ENCODE measurements at regions not wholly inside any gene's neighbourhood (a gene's known extent, or its start where the extent isn't known, plus 50 kb on each side); places are given as distances from the start of the nearest gene placed in this dataset.

- Histone ChIP-seq H3K27me3 (ENCODE audit: control insufficient read depth, extremely low read depth, insufficient read depth, low read length) (no peaks in the 10 kb centered on the region), H3K27ac (ENCODE audit: control insufficient read depth, insufficient read depth, low read length) (no peak overlapping the region), H3K9me1 (ENCODE audit: control insufficient read depth, extremely low read depth, insufficient read depth, low read length) (no peaks in the 10 kb centered on the region), H3K9me3 (ENCODE audit: control insufficient read depth, low read depth, low read length) (peaks cover 3% of the 10 kb centered on the region), H3K9ac (ENCODE audit: control insufficient read depth, extremely low read depth, insufficient read depth, low read length) (no peak overlapping the region), H3K36me3 (ENCODE audit: control insufficient read depth in 2 of 2, extremely low read depth in 1 of 2, insufficient read depth in 2 of 2, low read length in 2 of 2) (no peaks in the 10 kb centered on the region), H4K20me1 (ENCODE audit: control insufficient read depth, extremely low read depth, insufficient read depth, low read length) (no peaks in the 10 kb centered on the region), H3K4me3 (ENCODE audit: control insufficient read depth in 2 of 3, extremely low read depth in 1 of 3, insufficient read depth in 2 of 3, low read depth in 1 of 3, low read length in 3 of 3) (no peak overlapping the region), H3K4me2 (ENCODE audit: control insufficient read depth, extremely low read depth, insufficient read depth, low read depth, low read length) (no peak overlapping the region), H2AFZ (ENCODE audit: control insufficient read depth, low read length) (no peak overlapping the region), H3K79me2 (ENCODE audit: control insufficient read depth, insufficient read depth, low read length) (no peaks in the 10 kb centered on the region), H3K4me1 (ENCODE audit: control insufficient read depth, extremely low read depth, insufficient read depth, low read length) (peaks cover 10% of the 10 kb centered on the region)
- FAIRE-seq (peak; percentile 75), DNase-seq (ENCODE audit: low read depth, low spot score) (no peak)
- TF ChIP-seq EZH2 (IDR thresholded peaks at IDR 0.05; ENCODE audit: low read length): no peak
- TF ChIP-seq, protein P1, sequence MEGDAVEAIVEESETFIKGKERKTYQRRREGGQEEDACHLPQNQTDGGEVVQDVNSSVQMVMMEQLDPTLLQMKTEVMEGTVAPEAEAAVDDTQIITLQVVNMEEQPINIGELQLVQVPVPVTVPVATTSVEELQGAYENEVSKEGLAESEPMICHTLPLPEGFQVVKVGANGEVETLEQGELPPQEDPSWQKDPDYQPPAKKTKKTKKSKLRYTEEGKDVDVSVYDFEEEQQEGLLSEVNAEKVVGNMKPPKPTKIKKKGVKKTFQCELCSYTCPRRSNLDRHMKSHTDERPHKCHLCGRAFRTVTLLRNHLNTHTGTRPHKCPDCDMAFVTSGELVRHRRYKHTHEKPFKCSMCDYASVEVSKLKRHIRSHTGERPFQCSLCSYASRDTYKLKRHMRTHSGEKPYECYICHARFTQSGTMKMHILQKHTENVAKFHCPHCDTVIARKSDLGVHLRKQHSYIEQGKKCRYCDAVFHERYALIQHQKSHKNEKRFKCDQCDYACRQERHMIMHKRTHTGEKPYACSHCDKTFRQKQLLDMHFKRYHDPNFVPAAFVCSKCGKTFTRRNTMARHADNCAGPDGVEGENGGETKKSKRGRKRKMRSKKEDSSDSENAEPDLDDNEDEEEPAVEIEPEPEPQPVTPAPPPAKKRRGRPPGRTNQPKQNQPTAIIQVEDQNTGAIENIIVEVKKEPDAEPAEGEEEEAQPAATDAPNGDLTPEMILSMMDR (optimal IDR thresholded peaks at IDR 0.05 in 1 of 3, IDR thresholded peaks at IDR 0.05 in 1 of 3, conservative IDR thresholded peaks at IDR 0.05 in 1 of 3; ENCODE audit: extremely low read depth in 1 of 3, insufficient read depth in 2 of 3, low read length in 3 of 3): no peak
- dilution Hi-C loops (cut with MboI; ENCODE audit: extremely low pct_ligation_motif_present, low sequenced_read_pairs): no loop called here
These were observed 337.3 kb downstream of the PRDM2 start for GRCh38 chr1:14037101-14037847.

DNA sequence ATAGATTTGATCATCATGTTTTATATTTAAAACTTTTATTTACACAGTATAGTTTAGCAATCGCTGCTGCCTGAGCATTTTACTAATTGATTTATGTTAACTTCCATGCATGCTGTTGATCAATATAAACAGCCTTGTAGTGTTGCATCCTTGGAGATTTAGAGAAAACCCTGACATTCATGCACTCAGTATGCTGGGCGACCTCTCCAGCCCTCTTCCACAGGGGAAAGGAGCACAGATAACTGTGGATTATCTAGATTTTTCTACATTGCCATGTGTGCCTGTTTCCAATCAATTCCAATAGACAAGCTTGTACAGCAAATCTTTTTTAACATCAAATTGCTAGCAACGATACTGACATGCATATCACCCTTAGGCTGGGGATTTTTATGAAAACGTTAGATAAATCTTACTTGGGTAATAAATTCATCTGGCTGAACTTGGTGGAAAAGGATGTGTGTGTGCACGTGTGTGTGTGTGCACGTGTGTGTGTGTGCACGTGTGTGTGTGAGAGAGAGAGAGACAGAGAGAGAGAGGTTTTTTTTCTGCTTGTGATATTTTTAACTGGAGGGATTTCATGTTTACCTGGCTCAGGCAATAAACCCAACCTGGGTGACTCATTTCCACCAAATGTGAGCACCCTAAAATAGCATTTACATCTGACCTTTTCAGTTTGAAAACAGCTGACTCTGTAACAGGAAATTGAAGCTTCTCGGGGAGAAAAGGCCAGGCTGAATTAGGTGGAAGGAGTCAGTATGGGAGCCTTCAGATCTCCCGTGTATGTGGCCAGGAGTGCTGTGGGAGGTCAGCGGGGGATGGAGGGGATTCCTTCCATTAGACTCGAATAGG, 339.8 kb downstream of the PRDM2 start:
- Histone ChIP-seq H2AFZ (ENCODE audit: control insufficient read depth, low read length) (peak overlapping the region; percentile 37), H3K27ac (ENCODE audit: control insufficient read depth, insufficient read depth, low read length) (no peak overlapping the region), H3K36me3 (ENCODE audit: control insufficient read depth in 2 of 2, extremely low read depth in 1 of 2, insufficient read depth in 2 of 2, low read length in 2 of 2) (no peaks in the 10 kb centered on the region), H3K4me3 (ENCODE audit: control insufficient read depth in 2 of 3, extremely low read depth in 1 of 3, insufficient read depth in 2 of 3, low read depth in 1 of 3, low read length in 3 of 3) (no peak overlapping the region), H4K20me1 (ENCODE audit: control insufficient read depth, extremely low read depth, insufficient read depth, low read length) (no peaks in the 10 kb centered on the region), H3K27me3 (ENCODE audit: control insufficient read depth, extremely low read depth, insufficient read depth, low read length) (no peaks in the 10 kb centered on the region), H3K9me1 (ENCODE audit: control insufficient read depth, extremely low read depth, insufficient read depth, low read length) (no peaks in the 10 kb centered on the region), H3K9ac (ENCODE audit: control insufficient read depth, extremely low read depth, insufficient read depth, low read length) (no peak overlapping the region), H3K79me2 (ENCODE audit: control insufficient read depth, insufficient read depth, low read length) (no peaks in the 10 kb centered on the region), H3K4me1 (ENCODE audit: control insufficient read depth, extremely low read depth, insufficient read depth, low read length) (peaks cover 10% of the 10 kb centered on the region), H3K4me2 (ENCODE audit: control insufficient read depth, extremely low read depth, insufficient read depth, low read depth, low read length) (peak overlapping the region; percentile 45), H3K9me3 (ENCODE audit: control insufficient read depth, low read depth, low read length) (peaks cover 3% of the 10 kb centered on the region)
- dilution Hi-C loops (cut with MboI; ENCODE audit: extremely low pct_ligation_motif_present, low sequenced_read_pairs): no loop called here
- TF ChIP-seq, protein P1 (optimal IDR thresholded peaks at IDR 0.05 in 1 of 3, IDR thresholded peaks at IDR 0.05 in 1 of 3, conservative IDR thresholded peaks at IDR 0.05 in 1 of 3; ENCODE audit: extremely low read depth in 1 of 3, insufficient read depth in 2 of 3, low read length in 3 of 3): no peak
- TF ChIP-seq EZH2 (IDR thresholded peaks at IDR 0.05; ENCODE audit: low read length): no peak
- no peak for DNase-seq (ENCODE audit: low read depth, low spot score)
- peak; percentile 5 for FAIRE-seq
